Right lobe of liver (tissue), 4 donors: ENCODE measurements at regions not wholly inside any gene's neighbourhood (a gene's known extent, or its start where the extent isn't known, plus 50 kb on each side); places are given as distances from the start of the nearest gene placed in this dataset.

Experiments
- CTCF ChIP-seq, 4 donors: fragments of 200-600 bp in 3 of 4; fragments of 450-650 bp in 1 of 4; IDR thresholded peaks; one replicate each; pipeline versions ENCODE4 v1.5.1 to v1.8.0; 2016 to 2022; ENCODE audit warnings: antibody characterized with exemption in 4 of 4, mild to moderate bottlenecking in 2 of 4
- POLR2A ChIP-seq: fragments of 450-650 bp; IDR thresholded peaks from one replicate; pipeline ENCODE4 v1.6.1; 2017; ENCODE audit warnings: antibody characterized with exemption, mild to moderate bottlenecking
- donor health status: DM: no; HTN: no; CAD: no.
- donor health status: DM: no; HTN: no; CAD: no.
- donor health status: DM: no; HTN: yes; CAD: no.

GRCh38 chr13:68645814-68646213 lies 1415.7 kb upstream of the PCDH9 start:
- no peak for TF ChIP-seq CTCF (IDR thresholded peaks at IDR 0.05)
- TF ChIP-seq POLR2A: no peak
